ENCODE measurements at regions not wholly inside any gene's neighbourhood (a gene's known extent, or its start where the extent isn't known, plus 50 kb on each side); places are given as distances from the start of the nearest gene placed in this dataset.

- TF ChIP-seq ZNF169 (tag by site-specific recombination; IDR thresholded peaks at IDR 0.05) (no peak), REST (tag by site-specific recombination; IDR thresholded peaks at IDR 0.05) (no peak), HOXA7 (CRISPR knock-in tag; IDR thresholded peaks at IDR 0.05; ENCODE audit: borderline replicate concordance) (no peak), SP2 (tag by site-specific recombination; IDR thresholded peaks at IDR 0.05) (no peak), ZBTB7A (tag by site-specific recombination; IDR thresholded peaks at IDR 0.05; ENCODE audit: low read depth) (no peak), ZNF830 (tag by site-specific recombination; IDR thresholded peaks at IDR 0.05; ENCODE audit: low read depth) (no peak), OSR2 (tag by site-specific recombination; IDR thresholded peaks at IDR 0.05) (no peak), SP7 (tag by site-specific recombination; IDR thresholded peaks at IDR 0.05) (no peak), ZNF174 (tag by site-specific recombination; IDR thresholded peaks at IDR 0.05) (no peak), ZNF558 (tag by site-specific recombination; IDR thresholded peaks at IDR 0.05) (no peak), ZNF549 (tag by site-specific recombination; IDR thresholded peaks at IDR 0.05) (no peak)
- TF ChIP-seq, protein P1, sequence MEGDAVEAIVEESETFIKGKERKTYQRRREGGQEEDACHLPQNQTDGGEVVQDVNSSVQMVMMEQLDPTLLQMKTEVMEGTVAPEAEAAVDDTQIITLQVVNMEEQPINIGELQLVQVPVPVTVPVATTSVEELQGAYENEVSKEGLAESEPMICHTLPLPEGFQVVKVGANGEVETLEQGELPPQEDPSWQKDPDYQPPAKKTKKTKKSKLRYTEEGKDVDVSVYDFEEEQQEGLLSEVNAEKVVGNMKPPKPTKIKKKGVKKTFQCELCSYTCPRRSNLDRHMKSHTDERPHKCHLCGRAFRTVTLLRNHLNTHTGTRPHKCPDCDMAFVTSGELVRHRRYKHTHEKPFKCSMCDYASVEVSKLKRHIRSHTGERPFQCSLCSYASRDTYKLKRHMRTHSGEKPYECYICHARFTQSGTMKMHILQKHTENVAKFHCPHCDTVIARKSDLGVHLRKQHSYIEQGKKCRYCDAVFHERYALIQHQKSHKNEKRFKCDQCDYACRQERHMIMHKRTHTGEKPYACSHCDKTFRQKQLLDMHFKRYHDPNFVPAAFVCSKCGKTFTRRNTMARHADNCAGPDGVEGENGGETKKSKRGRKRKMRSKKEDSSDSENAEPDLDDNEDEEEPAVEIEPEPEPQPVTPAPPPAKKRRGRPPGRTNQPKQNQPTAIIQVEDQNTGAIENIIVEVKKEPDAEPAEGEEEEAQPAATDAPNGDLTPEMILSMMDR (tag by site-specific recombination; IDR thresholded peaks at IDR 0.05) = no peak
- TF ChIP-seq, protein P2, sequence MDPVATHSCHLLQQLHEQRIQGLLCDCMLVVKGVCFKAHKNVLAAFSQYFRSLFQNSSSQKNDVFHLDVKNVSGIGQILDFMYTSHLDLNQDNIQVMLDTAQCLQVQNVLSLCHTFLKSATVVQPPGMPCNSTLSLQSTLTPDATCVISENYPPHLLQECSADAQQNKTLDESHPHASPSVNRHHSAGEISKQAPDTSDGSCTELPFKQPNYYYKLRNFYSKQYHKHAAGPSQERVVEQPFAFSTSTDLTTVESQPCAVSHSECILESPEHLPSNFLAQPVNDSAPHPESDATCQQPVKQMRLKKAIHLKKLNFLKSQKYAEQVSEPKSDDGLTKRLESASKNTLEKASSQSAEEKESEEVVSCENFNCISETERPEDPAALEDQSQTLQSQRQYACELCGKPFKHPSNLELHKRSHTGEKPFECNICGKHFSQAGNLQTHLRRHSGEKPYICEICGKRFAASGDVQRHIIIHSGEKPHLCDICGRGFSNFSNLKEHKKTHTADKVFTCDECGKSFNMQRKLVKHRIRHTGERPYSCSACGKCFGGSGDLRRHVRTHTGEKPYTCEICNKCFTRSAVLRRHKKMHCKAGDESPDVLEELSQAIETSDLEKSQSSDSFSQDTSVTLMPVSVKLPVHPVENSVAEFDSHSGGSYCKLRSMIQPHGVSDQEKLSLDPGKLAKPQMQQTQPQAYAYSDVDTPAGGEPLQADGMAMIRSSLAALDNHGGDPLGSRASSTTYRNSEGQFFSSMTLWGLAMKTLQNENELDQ (tag by site-specific recombination; IDR thresholded peaks at IDR 0.05; ENCODE audit: low read depth) = no peak
These were observed 567.1 kb downstream of the TLR4 start for GRCh38 chr9:118271331-118271730.

All from HEK293 (cell line).